ENCODE measurements at regions not wholly inside any gene's neighbourhood (a gene's known extent, or its start where the extent isn't known, plus 50 kb on each side); places are given as distances from the start of the nearest gene placed in this dataset.
"Not testable (repeated sequence)": the region's sequence is repeated elsewhere in the genome, so short reads cannot be mapped to it uniquely, and the experiment has no call there.

DNA sequence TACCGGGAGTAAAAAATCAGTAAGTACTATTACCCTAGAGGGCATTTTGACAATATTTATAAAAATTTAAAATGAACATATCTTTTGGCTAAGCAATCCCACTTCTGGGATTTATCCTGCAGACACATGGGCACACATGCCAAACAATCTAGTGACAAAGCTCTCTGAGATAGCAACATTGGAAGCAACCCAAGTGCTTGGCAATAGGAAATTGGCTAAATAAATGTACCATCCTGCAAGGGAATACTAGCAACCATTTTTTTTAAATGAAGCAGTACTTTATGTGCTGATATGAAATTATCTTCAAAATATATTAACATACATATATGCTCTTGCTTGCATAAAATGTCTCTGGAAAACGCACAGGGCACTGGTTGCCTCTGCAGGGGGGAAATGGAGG lies 133.8 kb downstream of the SNX5 start:
- DNase-seq = no peak

DNA sequence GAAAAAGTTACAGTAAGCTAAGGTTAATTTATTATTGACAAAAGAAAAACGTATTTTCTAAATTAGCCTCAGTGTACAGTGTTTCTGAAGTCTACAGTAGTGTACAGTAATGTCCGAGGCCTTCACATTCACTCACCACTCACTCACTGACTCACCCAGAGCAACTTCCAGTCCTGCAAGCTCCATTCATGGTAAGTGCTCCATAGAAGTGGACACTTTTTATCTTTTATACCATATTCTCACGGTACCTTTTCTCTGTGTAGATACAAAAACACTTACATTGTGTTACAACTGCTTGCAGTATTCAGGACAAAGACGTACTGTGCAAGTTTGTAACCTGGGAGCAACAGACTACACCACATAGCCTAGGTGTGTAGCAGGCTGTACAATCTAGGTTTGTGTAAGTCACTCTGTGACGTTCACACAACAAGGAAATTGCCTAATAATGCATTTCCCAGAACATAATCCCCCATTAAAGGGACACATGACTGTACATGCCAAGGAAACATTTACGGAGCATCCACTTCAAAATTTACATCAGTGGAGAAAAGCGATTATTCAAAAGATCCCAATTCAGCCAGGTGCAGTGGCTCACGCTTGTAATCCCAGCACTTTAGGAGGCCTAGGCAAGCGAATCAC lies 133.4 kb downstream of the BANF2 start:
- no peak for DNase-seq

DNA sequence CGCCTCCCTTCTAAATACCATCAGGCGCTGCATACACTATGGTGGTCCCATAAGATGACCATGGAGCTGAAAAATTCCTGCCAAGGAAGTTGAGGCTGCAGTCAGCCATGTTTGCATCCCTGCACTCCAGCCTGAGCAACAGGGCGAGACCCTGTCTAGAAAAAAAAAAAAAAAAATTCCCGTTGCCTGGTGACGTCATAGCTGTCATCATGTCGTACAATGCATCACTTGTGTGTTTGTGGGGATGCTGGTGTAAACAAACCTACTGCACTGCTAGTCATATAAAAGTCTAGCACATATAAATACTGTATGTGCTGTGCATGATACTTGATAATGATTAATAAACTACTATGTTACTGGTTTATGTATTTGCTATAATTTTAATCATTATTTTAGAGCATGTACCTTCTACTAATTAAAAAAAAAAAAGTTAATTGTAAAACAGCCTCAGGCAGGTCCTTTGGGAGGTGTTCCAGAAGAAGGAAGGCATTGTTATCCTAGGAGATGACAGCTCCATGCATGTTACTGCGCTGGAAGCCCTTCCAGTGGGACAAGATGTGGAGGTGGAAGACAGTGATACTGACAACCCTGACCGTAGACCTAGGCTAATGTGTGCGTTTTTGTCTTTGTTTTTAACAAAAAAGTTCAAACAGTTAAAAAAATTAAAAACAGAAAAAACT lies 132.6 kb downstream of the BANF2 start:
- DNase-seq = no peak

DNA sequence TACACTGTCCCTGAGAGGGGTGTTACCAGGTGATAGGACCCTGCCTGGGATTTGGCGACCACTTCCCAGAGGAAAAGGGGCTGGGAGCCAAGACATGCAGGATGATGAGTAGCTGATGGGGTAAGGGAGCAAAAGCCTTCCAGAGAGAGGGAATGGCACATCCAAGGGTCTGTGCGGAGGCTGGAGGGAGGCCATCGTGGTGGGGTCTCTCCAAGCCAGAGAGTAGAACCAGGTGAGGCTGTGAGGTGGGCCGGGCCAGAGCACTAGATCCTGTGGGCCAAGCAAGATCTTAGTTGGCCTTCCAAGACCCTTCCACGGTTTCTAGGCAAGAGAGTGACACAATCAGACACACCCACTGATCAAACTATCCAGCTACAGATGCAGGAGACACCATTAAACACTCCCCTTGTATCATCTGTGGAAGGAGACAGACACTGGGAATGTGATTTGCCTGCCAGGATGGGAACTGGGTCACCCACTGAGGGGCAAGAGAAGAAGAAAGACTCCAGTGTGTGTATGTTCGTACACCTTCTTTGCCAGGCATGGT lies 128.9 kb downstream of the BANF2 start:
- DNase-seq = no peak

DNA sequence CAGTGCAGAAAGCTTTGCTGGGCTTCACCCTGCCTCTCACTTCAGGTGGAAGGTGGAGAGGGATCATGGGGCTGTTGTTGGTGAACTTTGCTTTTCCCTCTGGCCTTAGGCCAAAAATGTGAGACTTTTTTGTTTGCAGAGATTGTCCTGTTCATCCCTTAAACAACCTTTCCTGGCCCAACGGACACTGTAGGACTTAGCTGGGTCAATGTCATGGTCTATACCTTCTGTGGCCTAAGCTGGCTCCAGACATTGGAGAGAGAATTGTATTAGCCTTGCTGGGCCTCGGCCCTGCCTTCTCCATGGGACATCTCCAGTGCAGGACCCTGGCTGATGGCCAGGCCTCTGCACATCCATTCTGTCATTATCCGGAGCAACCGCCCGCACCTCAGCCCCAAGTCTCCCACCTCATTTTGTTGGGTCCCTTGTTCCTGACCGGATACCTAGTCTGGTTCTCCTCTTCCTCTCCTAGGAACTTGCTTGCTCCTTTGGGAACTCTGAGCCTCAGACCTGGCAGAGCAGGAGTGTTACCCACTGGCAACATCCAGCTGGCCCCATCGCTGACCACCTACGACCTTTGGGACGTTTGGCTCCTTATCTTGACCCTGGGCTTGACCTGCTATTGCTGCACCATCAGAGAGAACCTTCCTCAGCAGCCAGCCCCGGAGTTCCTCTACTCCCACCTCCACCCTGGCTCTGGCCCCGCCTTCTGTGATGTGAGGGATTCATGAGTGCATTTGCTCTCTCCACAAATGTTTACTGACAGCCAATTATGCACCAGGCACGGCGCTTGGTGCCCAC lies 128.2 kb downstream of the BANF2 start:
- no peak for DNase-seq

DNA sequence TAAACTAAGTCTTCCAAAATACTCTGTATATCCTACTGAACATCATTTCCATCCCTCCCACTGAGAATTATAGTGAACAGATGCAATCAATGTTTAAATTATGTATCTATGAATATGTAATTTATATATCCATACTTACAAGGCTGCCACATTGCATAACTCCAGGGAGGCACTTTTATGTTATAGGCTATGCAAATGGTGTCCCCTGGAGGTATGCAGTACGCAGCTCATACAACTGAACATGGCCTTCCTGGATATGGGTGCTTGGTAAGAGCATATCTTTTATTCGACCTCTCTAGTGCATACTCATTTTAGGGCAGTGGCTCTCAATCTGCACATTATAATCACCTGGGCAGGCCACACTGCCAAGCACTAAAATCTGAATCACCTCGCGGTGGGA lies 127.3 kb downstream of the BANF2 start:
- no peak for DNase-seq

DNA sequence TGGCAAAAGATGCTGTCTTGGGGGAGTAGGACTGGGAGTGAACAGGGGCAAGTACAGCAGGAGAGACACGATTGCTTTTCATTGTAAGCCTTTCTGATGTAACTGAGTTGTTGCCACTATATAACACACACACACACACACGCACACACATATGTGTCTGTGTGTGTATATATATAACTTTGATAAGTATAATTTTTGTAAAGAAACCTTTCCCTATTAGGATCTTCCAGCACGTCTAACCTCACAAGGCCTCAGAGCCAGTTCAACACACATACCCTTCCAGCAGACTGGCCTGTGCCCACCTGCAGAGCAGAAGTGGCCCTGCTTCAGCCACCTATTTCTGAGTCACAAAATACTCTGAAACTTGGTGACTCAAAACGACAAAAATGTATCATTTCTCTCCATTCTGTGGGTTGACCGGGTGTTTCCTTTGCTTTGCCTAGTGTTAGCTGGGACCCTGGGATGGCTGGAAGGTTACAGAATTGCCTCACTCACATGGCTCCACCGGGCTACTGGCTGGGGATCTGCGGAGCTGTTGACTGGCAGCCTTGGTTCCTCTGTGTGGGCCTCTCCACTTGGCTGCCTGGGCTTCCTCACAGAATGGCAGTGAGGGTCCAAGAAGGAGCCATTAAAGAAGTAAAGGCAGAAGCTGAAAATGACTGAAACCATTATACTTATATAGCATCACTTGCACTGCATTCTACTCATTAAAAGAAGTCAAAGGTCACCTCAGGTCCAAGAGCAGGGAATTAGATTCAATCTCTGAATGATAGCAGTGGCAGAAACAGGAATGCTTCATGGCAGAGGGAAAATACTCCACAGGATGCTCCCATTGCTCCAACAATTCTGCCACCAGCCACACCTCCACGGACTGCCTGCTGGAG lies 126.4 kb downstream of the BANF2 start:
- DNase-seq = no peak

DNA sequence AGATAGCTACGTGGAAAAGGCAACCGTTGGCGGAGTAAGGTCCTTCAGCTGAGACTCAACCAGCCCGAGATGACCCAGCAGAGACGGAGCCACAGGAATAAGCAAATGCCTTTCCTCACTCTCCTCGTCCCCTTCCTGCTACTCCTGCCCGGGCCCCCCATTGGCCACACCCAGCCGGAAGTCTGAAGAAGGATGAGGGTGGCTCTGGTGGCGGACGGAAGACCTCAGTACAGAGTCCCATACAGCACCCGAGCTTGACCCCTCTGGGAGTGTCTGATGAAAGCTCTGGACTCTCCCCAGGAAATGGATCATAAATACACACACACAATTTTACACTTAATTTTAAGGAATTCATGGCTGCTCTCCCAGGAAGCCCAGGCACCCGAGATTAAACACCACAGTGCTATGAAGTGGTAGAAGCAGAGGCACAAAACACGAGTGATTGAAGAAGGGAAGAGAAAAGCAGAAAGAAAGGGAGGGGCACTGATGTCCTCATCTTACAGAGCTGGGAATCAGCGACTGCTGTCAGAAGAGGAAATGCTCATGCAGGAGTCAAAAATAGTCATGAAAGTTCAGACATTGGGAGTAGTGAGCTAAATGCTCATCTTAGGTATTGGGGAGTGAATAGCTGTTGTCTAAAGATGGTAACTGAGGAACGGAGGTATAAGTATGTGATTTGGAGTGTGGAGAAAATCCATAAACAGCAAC lies 125.6 kb downstream of the BANF2 start:
- no peak for DNase-seq

DNA sequence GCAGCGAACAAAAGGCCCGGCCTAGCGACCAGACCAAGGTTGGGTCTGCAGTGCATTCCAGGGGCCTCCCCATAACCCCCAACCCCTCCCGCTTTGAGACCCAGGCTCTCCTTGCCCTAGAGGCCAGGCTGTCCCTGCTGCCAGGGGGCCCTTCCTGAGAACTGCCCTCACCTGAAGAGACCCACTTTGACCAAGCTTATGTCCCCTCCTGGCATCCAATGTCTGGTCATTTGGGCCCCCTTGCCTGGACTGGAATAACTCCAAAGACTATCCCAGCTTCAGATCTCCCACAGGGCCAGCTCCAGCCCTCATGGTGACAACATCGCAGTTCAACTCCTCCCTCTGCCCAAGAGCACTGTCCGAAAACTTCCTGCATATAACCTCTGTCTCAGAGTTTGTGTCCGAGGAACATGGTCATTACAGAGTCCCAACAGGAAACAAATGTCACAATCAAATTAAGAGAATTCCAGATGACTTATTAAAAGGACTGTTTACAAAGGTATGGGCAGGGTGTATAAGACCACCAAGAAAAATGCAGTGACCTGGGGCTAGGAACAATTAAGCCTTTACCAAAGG lies 125.0 kb downstream of the BANF2 start:
- DNase-seq = no peak

DNA sequence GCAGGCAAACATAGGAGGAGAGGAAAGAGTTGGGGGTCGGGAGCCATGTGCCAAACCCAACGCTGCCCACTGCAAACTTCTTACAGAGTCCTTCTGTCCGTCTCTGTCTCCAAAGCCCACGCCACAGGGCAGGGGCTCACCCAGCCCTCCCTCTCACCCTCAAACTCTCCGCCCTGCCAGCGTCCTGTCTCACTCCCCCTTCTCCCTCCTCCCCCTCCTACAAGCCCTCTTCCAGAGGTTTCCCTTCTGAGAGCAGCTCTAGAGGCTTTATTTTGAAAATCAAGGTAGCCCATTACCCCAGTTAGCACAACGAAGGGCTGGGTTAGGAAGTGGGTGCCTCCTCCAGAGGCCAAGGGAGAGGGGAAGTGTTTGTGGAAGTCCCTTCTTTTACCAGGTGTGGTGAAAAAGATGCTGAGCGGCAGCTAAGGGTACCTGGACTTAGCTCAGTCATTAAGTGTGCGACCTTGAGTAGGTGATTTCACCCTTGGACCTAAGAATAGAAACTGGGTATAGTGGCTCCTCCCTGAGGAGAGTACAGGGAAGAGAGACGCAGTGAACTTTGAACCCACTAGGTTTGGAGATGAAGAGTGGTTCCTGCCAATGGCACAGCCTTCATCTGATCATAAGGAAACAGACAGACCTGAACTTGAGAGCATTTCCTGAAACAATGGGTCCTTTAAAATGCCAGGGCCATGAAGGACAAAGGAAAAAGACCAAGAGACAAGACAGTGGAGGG lies 123.8 kb downstream of the BANF2 start:
- no peak for DNase-seq

DNA sequence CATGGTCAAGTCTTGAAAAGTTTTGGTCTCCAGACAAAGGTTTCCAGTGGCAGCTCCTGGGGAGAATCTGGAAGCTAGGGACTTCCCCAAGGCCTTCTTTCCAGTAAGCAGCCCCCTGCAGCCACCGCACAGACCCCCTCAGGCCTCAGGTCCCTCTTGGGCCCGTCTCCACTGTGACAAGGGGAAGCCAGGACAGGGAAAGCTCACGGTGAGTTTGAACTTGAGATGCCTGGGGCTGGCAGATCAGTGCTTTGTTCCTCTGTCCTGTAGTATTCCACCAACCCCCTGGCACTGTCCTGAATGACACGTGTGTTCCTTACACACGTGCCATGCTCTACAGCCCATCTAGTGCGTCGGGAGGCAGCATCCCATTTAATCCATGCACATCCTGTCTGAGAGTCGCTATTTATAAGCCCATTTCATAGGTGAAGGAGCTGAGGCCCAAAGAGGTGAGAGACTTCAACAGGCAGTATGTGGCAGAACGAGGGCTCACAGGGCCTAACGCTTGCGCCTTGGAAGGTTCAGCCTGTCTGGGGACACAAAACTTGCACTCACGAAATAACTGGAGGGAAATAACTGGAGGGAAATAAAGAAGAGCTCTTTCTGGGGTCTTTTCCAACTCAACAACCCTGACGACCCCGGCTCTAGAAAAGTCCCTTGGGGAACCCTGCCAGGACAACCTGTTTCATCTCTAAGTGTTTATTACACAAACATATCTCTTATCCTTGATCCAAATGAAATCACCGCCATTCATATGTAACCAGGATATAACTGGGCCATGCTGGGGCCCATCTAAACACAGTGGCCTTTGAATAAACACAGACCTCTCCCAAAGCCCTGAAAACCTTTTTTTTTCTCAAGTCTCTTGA lies 123.0 kb downstream of the BANF2 start:
- no peak for DNase-seq

DNA sequence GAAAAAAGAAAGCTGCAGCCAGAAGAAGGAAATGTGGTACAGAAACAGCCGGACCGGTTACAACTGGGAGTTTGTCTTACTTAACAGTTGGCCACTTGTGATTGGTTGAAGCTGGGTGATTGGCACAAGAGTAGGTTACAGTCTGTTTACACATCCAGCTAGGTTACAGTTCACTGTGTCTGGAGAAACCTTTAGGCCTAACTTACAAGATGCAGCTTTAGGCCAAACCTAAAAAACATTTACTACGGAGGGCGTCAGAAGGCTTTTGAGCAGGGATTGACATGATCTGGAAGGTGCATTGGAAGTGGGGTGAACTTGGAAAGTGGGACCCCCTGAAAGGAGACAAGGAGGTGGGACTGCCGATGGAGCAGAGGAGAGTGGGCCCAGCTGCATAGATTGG lies 122.3 kb downstream of the BANF2 start:
- DNase-seq = peak; percentile 56

DNA sequence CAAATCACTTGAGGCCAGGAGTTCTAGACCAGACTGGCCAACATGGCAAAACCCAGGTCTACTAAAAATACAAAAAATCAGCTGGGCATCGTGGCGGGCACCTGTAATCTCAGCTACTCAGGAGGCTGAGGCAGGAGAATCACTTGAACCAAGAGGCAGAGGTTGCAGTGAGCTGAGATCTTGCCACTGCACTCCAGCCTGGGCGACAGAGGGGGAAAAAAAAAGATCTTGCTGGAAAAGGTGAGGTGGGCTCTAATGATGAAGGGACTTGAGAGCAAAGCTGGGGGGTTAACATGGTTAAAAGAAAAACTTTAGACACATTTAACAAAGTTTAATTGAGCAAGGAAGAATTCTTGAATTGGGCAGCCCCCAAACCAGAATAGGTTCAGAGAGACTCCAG lies 121.8 kb downstream of the BANF2 start:
- DNase-seq = not testable (repeated sequence)

DNA sequence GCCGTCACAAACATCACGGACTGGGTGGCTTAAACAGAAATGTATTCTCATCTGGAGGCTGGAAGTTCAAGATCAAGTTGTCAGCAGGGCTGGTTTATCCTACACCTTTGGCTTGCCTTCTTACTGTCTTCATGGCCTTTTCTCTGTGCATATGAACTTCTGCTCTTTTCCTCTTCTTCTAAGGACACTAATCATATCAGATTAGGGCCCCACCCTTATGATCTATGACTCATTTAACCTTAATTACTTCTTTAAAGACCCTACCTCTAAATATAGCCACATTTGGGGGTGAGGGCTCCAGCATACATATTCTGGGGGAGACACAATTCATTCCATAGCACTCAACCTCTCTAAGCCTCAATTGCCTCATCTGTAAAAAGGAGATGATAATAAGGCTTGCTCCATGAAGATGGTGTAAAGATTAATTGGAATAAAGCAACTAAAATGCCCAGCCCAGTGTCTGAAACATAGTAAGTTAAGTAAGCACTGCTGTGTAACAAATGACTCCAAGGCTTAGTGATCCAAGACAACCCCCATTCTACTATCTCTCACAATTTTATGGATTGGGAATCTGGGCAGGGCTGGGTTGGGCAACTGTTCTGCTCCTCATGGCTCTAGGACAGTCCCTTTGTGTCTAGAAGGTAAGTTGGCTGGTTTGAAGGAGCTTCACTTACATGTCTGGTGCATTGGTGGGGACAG lies 119.8 kb downstream of the BANF2 start:
- no peak for DNase-seq

DNA sequence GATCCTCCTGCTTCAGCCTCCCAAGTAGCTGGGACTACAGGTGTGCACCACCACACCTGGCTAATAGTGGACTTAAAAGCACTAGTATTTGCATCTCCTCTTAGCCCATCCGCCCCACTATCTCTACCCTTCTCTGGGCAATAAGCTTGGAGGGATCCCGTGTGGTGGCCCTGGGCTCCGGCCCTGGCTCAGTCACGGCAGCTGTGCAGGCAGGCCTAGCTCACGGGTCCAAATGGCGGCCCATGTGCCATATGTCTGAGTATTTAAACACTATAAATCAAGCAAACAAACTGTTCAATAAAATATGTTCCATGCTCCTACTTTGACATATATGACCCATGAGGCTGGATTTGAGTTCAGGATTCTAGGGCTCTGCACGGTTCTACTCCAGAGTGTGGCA lies 118.4 kb downstream of the BANF2 start:
- DNase-seq = no peak

DNA sequence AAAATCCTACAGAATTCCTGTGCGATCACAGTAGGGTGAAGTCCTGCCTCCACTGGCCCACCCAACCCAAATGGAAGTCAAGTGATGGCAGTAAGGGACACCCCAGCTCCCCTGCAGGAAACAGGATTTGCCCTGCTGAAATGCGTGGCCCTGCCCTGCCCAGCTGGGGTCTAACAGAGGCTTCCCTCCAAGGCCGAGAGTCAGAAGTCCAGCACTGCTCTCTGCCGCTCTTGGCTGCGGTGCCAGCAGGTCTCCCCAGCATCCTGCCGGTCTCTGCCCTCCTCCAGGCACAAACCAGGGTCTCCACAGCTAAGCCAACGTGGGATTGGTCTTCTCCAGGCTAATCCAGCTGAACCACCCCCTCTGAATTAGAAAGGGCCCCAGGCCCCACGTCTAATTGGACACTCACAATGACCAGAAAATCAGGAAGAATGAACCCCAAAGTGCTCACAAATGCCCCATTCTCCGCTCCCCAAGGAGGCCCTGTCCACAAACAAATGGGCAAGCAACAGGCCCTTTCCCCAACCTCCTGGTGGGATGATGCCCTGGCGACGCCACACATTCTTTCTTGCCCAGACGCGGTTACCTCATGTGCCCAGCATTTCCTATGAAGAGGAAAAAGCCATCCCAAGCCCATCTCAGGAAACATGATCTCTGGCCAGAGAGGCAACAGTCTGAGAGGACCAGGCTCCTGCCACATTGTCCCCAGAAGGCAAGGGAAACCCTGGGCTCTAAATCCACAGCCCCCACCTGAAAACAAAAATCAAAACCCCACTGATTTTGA lies 117.2 kb downstream of the BANF2 start:
- peak; percentile 36 for DNase-seq

DNA sequence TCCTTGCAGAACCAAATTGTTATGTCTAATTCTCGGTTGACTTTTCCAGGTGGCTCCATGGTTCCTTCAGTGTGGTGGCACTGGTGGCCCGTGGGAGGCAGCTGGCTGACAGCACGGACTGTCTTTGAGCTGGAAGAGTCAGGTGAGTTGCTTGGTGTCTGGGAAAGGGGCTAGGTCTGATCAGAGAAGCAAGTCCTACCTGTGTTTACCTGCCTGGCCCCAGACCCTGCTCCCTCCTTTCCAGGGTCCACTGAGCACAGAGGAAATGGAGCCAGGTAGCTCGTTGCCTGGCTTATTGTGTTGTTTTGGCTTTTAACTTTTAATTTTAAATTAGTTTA lies 111.8 kb downstream of the BANF2 start:
- no peak for DNase-seq

DNA sequence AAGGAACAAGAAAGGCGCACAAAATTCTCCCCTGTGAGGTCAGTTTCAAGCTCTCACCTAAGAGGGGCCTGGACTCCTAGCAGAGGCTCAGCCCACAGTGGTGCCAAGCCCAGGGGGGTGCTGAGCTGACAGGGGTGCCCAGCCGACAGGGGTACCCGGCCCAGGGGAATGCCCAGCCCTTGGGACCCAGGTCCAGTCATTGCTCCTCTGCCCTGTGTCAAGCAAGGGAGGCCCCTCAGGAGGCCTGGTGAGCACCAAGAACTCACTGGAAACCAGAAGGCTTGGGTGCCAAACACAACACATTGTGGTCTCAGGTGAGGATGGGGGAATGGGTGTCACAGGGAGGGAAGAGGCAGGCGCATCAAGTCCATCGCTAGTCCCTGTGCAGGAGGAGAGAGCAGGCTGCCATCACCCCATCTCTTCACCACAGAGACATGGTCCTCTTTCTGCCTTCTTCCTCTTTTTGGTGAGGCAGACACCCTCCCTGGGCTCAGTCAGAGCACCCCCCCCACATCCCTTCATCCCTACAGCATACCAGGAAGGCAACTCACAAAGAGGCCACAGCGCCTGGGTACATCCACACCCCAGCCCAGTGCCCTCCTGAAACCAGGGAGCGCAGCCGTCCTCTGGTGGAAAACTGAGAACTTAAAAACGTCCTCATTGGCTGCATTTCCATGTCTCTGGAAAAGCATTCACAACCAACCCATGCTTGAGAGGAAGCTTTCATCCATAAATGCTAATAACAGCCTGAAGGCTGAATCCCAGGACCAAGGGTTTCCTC lies 111.3 kb downstream of the BANF2 start:
- no peak for DNase-seq

Measured in NCI-H226 (cell line).